ENCODE measurements at regions not wholly inside any gene's neighbourhood (a gene's known extent, or its start where the extent isn't known, plus 50 kb on each side); places are given as distances from the start of the nearest gene placed in this dataset.
"Not testable (repeated sequence)": the region's sequence is repeated elsewhere in the genome, so short reads cannot be mapped to it uniquely, and the experiment has no call there.

- H3K4me3 ChIP-seq (ENCODE audit: low read length in 2 of 2): no peak overlapping the region
- H3K36me3 ChIP-seq (ENCODE audit: control insufficient read depth in 2 of 2, insufficient read depth in 2 of 2, low read length in 2 of 2): no peaks in the 10 kb centered on the region
- H3K9ac ChIP-seq (ENCODE audit: low read length in 2 of 2): no peak overlapping the region
- no peaks in the 10 kb centered on the region for H3K27me3 ChIP-seq (ENCODE audit: control insufficient read depth in 1 of 2, insufficient read depth in 2 of 2, low read length in 2 of 2)
- no peaks in the 10 kb centered on the region for H3K4me1 ChIP-seq (ENCODE audit: control insufficient read depth, insufficient read depth, low read length)
- no peaks in the 10 kb centered on the region for H3K9me3 ChIP-seq (ENCODE audit: control insufficient read depth in 2 of 2, low read length in 2 of 2)
- H3K27ac ChIP-seq (ENCODE audit: low read length): no peak overlapping the region
Measured at GRCh38 chrX:13223868-13224567, 95.8 kb downstream of the ATXN3L start.

- Histone ChIP-seq H3K27me3 (ENCODE audit: control insufficient read depth in 1 of 2, insufficient read depth in 2 of 2, low read length in 2 of 2) (no peaks in the 10 kb centered on the region), H3K27ac (ENCODE audit: low read length) (no peak overlapping the region), H3K36me3 (ENCODE audit: control insufficient read depth in 2 of 2, insufficient read depth in 2 of 2, low read length in 2 of 2) (no peaks in the 10 kb centered on the region), H3K9ac (ENCODE audit: low read length in 2 of 2) (no peak overlapping the region), H3K4me3 (ENCODE audit: low read length in 2 of 2) (no peak overlapping the region), H3K9me3 (ENCODE audit: control insufficient read depth in 2 of 2, low read length in 2 of 2) (no peaks in the 10 kb centered on the region), H3K4me1 (ENCODE audit: control insufficient read depth, insufficient read depth, low read length) (no peaks in the 10 kb centered on the region)
Measured at GRCh38 chrX:13220916-13221315, 98.9 kb downstream of the ATXN3L start.

DNA sequence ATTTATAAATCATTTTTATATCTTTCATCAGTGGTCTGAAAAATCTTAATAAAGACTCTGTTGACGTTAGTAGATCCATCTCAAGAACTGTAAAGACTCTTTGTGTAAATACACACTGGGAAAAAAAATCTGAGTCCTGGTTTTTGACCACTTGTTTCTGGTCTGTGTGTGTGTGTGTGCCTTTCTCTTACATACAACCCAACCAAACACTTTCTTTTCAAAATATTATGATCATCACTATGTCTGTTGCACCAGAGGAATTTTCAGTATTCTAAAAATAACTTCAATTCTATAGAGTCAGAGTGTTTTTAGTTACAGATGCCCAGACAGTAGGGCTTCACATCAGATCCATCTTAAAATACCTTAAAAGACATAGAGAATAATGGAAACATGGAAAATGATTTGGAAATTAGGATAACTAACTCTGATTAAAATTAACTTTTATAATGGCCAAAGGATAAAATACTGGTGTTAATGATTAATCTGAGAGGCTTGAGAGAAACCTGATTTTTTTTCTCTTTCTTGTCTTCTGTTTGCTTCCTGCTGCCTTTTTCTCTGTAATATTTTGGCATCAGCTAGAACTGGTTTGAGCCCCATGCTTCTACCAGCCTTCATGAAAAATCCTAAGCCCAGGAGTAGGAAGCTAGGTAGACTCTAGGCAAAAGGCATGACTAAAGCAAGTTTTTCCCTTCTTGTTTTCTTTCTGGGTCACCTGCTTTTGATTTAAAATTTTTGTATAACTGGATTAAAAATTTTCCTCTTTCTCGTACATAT, 99.7 kb downstream of the ATXN3L start:
- no peaks in the 10 kb centered on the region for H3K9me3 ChIP-seq (ENCODE audit: control insufficient read depth in 2 of 2, low read length in 2 of 2)
- no peak overlapping the region for H3K9ac ChIP-seq (ENCODE audit: low read length in 2 of 2)
- no peak overlapping the region for H3K27ac ChIP-seq (ENCODE audit: low read length)
- H3K27me3 ChIP-seq (ENCODE audit: control insufficient read depth in 1 of 2, insufficient read depth in 2 of 2, low read length in 2 of 2): no peaks in the 10 kb centered on the region
- H3K36me3 ChIP-seq (ENCODE audit: control insufficient read depth in 2 of 2, insufficient read depth in 2 of 2, low read length in 2 of 2): no peaks in the 10 kb centered on the region
- H3K4me1 ChIP-seq (ENCODE audit: control insufficient read depth, insufficient read depth, low read length): no peaks in the 10 kb centered on the region
- H3K4me3 ChIP-seq (ENCODE audit: low read length in 2 of 2): no peak overlapping the region

DNA sequence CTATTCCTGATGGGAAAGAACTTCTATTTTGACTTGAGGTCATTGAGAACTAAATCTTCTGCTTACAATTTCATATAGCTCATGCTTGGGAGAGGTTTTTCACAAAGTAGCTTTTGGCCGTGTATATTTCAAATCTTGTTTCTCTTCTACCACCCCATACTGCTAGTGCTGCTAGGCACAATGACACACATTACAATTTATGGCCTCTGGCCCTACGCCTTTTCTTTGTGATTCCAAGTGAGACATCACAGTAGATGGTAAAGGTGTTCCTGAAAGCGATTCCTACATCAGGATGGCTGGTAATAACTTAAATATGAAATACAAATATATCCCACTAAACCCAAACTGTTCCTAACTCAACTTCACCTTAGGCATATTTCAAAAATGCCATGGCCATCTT, 101.1 kb downstream of the ATXN3L start:
- Histone ChIP-seq H3K9ac (ENCODE audit: low read length in 2 of 2) (no peak overlapping the region), H3K4me1 (ENCODE audit: control insufficient read depth, insufficient read depth, low read length) (no peaks in the 10 kb centered on the region), H3K27ac (ENCODE audit: low read length) (no peak overlapping the region), H3K36me3 (ENCODE audit: control insufficient read depth in 2 of 2, insufficient read depth in 2 of 2, low read length in 2 of 2) (no peaks in the 10 kb centered on the region), H3K4me3 (ENCODE audit: low read length in 2 of 2) (no peak overlapping the region), H3K27me3 (ENCODE audit: control insufficient read depth in 1 of 2, insufficient read depth in 2 of 2, low read length in 2 of 2) (no peaks in the 10 kb centered on the region), H3K9me3 (ENCODE audit: control insufficient read depth in 2 of 2, low read length in 2 of 2) (no peaks in the 10 kb centered on the region)

DNA sequence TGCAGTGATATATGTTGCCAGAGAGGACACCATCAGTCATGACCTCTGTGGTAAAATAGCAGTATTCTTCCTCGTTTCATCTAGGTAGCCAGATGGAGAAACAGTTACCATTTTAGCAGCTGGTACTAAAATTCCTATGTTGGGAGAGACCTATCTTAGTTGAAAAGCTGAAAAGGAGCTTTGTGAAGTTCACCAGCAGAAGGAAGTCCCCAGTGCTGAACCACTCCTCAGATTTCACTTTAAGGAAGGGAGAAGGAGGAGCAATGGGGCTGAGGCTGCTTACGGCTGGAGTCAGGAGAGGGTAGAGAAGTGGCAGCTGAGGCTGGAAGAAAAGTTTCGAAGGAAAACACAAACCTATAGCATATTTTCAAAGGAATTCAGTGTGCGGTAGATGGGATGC, 103.7 kb downstream of the ATXN3L start:
- no peaks in the 10 kb centered on the region for H3K36me3 ChIP-seq (ENCODE audit: control insufficient read depth in 2 of 2, insufficient read depth in 2 of 2, low read length in 2 of 2)
- no peaks in the 10 kb centered on the region for H3K9me3 ChIP-seq (ENCODE audit: control insufficient read depth in 2 of 2, low read length in 2 of 2)
- no peak overlapping the region for H3K27ac ChIP-seq (ENCODE audit: low read length)
- no peaks in the 10 kb centered on the region for H3K4me1 ChIP-seq (ENCODE audit: control insufficient read depth, insufficient read depth, low read length)
- H3K4me3 ChIP-seq (ENCODE audit: low read length in 2 of 2): no peak overlapping the region
- no peaks in the 10 kb centered on the region for H3K27me3 ChIP-seq (ENCODE audit: control insufficient read depth in 1 of 2, insufficient read depth in 2 of 2, low read length in 2 of 2)
- no peak overlapping the region for H3K9ac ChIP-seq (ENCODE audit: low read length in 2 of 2)

- Histone ChIP-seq H3K9me3 (ENCODE audit: control insufficient read depth in 2 of 2, low read length in 2 of 2) (no peaks in the 10 kb centered on the region), H3K36me3 (ENCODE audit: control insufficient read depth in 2 of 2, insufficient read depth in 2 of 2, low read length in 2 of 2) (no peaks in the 10 kb centered on the region), H3K4me3 (ENCODE audit: low read length in 2 of 2) (no peak overlapping the region), H3K27me3 (ENCODE audit: control insufficient read depth in 1 of 2, insufficient read depth in 2 of 2, low read length in 2 of 2) (no peaks in the 10 kb centered on the region), H3K9ac (ENCODE audit: low read length in 2 of 2) (no peak overlapping the region), H3K27ac (ENCODE audit: low read length) (no peak overlapping the region), H3K4me1 (ENCODE audit: control insufficient read depth, insufficient read depth, low read length) (no peaks in the 10 kb centered on the region)
Measured at GRCh38 chrX:13215729-13216128, 104.1 kb downstream of the ATXN3L start.

- Histone ChIP-seq H3K27ac (ENCODE audit: low read length) (no peak overlapping the region), H3K4me3 (ENCODE audit: low read length in 2 of 2) (peak overlapping the region in 1 of 2 donors; percentile 8), H3K27me3 (ENCODE audit: control insufficient read depth in 1 of 2, insufficient read depth in 2 of 2, low read length in 2 of 2) (no peaks in the 10 kb centered on the region), H3K4me1 (ENCODE audit: control insufficient read depth, insufficient read depth, low read length) (no peaks in the 10 kb centered on the region), H3K36me3 (ENCODE audit: control insufficient read depth in 2 of 2, insufficient read depth in 2 of 2, low read length in 2 of 2) (no peaks in the 10 kb centered on the region), H3K9me3 (ENCODE audit: control insufficient read depth in 2 of 2, low read length in 2 of 2) (no peaks in the 10 kb centered on the region), H3K9ac (ENCODE audit: low read length in 2 of 2) (no peak overlapping the region)
Measured at GRCh38 chrX:13212191-13212651, 107.6 kb downstream of the ATXN3L start.

- H3K36me3 ChIP-seq (ENCODE audit: control insufficient read depth in 2 of 2, insufficient read depth in 2 of 2, low read length in 2 of 2); H3K4me1 ChIP-seq (ENCODE audit: control insufficient read depth, insufficient read depth, low read length); H3K27me3 ChIP-seq (ENCODE audit: control insufficient read depth in 1 of 2, insufficient read depth in 2 of 2, low read length in 2 of 2); H3K9ac ChIP-seq (ENCODE audit: low read length in 2 of 2); H3K9me3 ChIP-seq (ENCODE audit: control insufficient read depth in 2 of 2, low read length in 2 of 2); H3K27ac ChIP-seq (ENCODE audit: low read length); H3K4me3 ChIP-seq (ENCODE audit: low read length in 2 of 2): not testable (repeated sequence)
Measured at GRCh38 chrX:13210142-13210541, 109.7 kb downstream of the ATXN3L start.

DNA sequence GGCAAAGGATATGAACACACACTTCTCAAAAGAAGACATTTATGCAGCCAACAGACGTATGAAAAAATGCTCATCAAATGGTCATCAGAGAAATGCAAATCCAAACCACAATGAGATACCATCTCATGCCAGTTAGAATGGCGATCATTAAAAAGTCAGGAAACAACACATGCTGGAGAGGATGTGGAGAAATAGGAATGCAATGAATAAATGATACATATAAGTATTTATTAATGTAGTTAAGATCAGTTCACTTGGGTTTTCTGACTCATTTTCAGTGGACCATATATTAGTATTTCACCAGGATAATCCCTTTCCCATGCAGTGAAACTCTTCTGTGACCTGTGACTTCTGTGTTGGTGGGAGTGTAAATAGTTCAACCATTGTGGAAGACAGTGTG, 110.1 kb downstream of the ATXN3L start:
- H3K9ac ChIP-seq (ENCODE audit: low read length in 2 of 2); H3K4me1 ChIP-seq (ENCODE audit: control insufficient read depth, insufficient read depth, low read length); H3K36me3 ChIP-seq (ENCODE audit: control insufficient read depth in 2 of 2, insufficient read depth in 2 of 2, low read length in 2 of 2); H3K27me3 ChIP-seq (ENCODE audit: control insufficient read depth in 1 of 2, insufficient read depth in 2 of 2, low read length in 2 of 2); H3K9me3 ChIP-seq (ENCODE audit: control insufficient read depth in 2 of 2, low read length in 2 of 2); H3K27ac ChIP-seq (ENCODE audit: low read length); H3K4me3 ChIP-seq (ENCODE audit: low read length in 2 of 2): not testable (repeated sequence)

DNA sequence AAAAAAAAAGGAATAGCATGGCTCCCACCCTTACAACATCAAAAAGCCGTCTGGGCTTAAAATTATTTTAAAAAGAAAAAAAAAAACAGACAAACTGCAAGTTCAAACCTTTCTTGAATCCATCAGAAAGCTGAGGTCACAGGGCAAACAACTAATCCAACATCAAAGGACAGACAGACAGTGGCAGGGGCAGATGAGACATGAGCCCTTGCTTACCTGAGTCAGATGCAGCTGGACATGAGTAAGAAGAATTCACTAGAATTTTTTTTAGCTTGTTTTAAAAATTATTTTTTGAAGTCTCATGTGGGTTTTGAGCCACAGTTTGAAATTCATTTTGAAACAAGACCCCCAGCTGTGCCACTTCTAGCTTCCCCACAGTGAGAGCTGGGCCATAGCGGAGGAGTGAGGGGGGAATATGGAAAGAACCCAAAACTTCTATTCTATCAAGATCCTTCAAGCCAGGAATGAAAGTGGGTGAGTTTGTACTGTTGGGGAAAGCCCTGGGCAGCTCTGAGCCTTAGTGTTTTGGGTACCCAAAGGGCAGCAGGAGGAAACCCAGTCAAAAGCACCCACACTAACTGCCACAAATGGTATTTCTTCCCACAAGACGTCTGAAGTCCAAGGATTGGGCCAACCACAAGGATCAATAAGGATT, 111.4 kb downstream of the ATXN3L start:
- peaks cover 4% of the 10 kb centered on the region for H3K4me1 ChIP-seq (ENCODE audit: control insufficient read depth, insufficient read depth, low read length)
- no peaks in the 10 kb centered on the region for H3K9me3 ChIP-seq (ENCODE audit: control insufficient read depth in 2 of 2, low read length in 2 of 2)
- H3K27me3 ChIP-seq (ENCODE audit: control insufficient read depth in 1 of 2, insufficient read depth in 2 of 2, low read length in 2 of 2): peaks cover 0 to 4% of the 10 kb centered on the region in 2 donors
- no peak overlapping the region for H3K27ac ChIP-seq (ENCODE audit: low read length)
- H3K4me3 ChIP-seq (ENCODE audit: low read length in 2 of 2): no peak overlapping the region
- no peaks in the 10 kb centered on the region for H3K36me3 ChIP-seq (ENCODE audit: control insufficient read depth in 2 of 2, insufficient read depth in 2 of 2, low read length in 2 of 2)
- H3K9ac ChIP-seq (ENCODE audit: low read length in 2 of 2): no peak overlapping the region

DNA sequence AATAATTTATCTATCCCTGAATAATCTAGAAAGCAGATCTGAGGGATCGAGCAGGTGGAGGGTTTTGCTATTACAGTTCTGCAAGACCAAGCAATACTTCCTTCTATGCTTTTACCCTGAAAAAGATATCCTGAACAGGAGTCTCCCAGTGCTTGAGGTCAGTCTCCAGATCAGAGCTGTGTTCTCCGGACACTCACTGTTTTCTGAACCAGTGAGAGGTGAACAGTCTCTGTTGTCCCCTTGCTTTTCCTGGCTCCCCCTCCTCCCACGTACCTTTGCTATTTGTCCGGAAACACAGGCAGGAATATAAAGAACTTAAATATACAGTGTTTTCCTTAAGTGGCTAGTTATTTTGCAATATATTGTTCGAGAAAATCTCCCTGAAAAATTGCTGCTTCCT, 116.6 kb downstream of the ATXN3L start:
- H3K9me3 ChIP-seq (ENCODE audit: control insufficient read depth in 2 of 2, low read length in 2 of 2): no peaks in the 10 kb centered on the region
- H3K27ac ChIP-seq (ENCODE audit: low read length): no peak overlapping the region
- no peaks in the 10 kb centered on the region for H3K36me3 ChIP-seq (ENCODE audit: control insufficient read depth in 2 of 2, insufficient read depth in 2 of 2, low read length in 2 of 2)
- no peak overlapping the region for H3K4me3 ChIP-seq (ENCODE audit: low read length in 2 of 2)
- peaks cover 4% of the 10 kb centered on the region for H3K4me1 ChIP-seq (ENCODE audit: control insufficient read depth, insufficient read depth, low read length)
- H3K9ac ChIP-seq (ENCODE audit: low read length in 2 of 2): no peak overlapping the region
- peaks cover 0 to 7% of the 10 kb centered on the region in 2 donors for H3K27me3 ChIP-seq (ENCODE audit: control insufficient read depth in 1 of 2, insufficient read depth in 2 of 2, low read length in 2 of 2)

Data from stomach smooth muscle (tissue), 2 donors.